Left ventricle myocardium inferior (tissue), 1 donor: ENCODE measurements at regions not wholly inside any gene's neighbourhood (a gene's known extent, or its start where the extent isn't known, plus 50 kb on each side); places are given as distances from the start of the nearest gene placed in this dataset.

ENCODE experiments used
- DNase-seq: peaks from one replicate; pipeline ENCODE4 v3.0.0-alpha.2; 2020
- H3K27ac ChIP-seq: fragments of 200-600 bp; replicated peaks from 2 replicates; pipeline ENCODE4 v1.8.0; 2021
- H3K27me3 ChIP-seq: fragments of 200-600 bp; 2 replicates; pipeline ENCODE4 v1.8.0; 2021; ENCODE audit warnings: low read depth
- H3K36me3 ChIP-seq: fragments of 200-600 bp; 2 replicates; pipeline ENCODE4 v1.8.0; 2021
- H3K4me1 ChIP-seq: fragments of 200-600 bp; 2 replicates; pipeline ENCODE4 v1.8.0; 2021
- H3K4me3 ChIP-seq: fragments of 200-600 bp; 2 replicates; pipeline ENCODE4 v1.8.0; 2021; ENCODE audit warnings: mild to moderate bottlenecking, moderate library complexity
- H3K9me3 ChIP-seq: fragments of 200-600 bp; replicated peaks from 2 replicates; pipeline ENCODE4 v1.8.0; 2021
- intact Hi-C: fragments of 100-400 bp; cut with micrococcal nuclease; formaldehyde crosslinking; loops from one replicate; pipeline ENCODE4 v1.11.0; 2022
- TF ChIP-seq, protein P1 (sequence below): fragments of 200-600 bp; IDR thresholded peaks from 2 replicates; pipeline ENCODE4 v1.8.0; 2021; ENCODE audit warnings: antibody characterized with exemption, mild to moderate bottlenecking, borderline replicate concordance
- donor health status: DM: no; HTN: yes; CAD: no; lungs with severe emphysema.

DNA sequence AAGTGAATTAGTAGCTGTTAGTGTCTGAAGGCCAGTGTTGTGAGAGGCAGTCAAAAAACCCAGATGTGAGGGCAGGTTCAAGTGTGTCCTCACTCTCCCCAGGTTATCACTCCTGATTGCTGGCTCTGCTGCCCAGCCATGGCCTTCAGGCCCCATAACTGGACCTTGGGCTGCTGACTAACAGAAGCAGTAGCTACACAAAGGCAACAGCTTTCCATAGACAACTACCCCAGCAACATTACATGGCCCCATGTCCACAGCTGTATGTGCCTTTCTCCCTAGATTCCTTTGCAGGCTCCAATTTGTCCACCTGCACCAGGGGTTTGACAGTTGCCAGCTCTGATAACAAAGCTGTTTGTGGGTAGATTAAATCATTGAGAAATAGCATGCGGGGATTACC is 297.8 kb downstream of the ARL4A start:
- no peaks in the 10 kb centered on the region for H3K36me3 ChIP-seq
- intact Hi-C loops, result no loop called here

DNA sequence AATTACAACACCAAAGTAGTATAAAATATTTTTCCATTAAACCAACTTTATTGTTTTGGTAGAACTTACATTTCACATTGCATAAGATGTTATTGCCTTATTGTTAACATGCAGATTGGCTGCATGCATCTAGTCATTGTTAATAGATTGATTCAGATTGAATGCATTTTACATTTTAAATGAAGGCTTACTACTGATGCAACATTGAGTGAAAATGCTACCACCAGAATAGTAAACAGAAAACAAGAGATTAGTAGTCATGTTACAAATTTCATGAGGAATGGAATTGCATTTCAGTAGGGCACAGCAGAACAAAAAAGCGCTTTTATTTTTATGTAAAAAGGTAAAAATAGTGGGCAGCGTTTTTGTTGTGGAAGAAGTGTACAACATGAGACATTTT is 298.3 kb downstream of the ARL4A start:
- intact Hi-C loops, result no loop called here

More for the DNA sequence above, 297.8 kb downstream of the ARL4A start:
- TF ChIP-seq, protein P1, sequence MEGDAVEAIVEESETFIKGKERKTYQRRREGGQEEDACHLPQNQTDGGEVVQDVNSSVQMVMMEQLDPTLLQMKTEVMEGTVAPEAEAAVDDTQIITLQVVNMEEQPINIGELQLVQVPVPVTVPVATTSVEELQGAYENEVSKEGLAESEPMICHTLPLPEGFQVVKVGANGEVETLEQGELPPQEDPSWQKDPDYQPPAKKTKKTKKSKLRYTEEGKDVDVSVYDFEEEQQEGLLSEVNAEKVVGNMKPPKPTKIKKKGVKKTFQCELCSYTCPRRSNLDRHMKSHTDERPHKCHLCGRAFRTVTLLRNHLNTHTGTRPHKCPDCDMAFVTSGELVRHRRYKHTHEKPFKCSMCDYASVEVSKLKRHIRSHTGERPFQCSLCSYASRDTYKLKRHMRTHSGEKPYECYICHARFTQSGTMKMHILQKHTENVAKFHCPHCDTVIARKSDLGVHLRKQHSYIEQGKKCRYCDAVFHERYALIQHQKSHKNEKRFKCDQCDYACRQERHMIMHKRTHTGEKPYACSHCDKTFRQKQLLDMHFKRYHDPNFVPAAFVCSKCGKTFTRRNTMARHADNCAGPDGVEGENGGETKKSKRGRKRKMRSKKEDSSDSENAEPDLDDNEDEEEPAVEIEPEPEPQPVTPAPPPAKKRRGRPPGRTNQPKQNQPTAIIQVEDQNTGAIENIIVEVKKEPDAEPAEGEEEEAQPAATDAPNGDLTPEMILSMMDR, result no peak
- H3K4me1 ChIP-seq, result no peaks in the 10 kb centered on the region
- no peaks in the 10 kb centered on the region for H3K9me3 ChIP-seq
- no peak for DNase-seq
- H3K27me3 ChIP-seq, result no peaks in the 10 kb centered on the region
- H3K4me3 ChIP-seq, result no peak overlapping the region
- H3K27ac ChIP-seq, result no peak overlapping the region

DNA sequence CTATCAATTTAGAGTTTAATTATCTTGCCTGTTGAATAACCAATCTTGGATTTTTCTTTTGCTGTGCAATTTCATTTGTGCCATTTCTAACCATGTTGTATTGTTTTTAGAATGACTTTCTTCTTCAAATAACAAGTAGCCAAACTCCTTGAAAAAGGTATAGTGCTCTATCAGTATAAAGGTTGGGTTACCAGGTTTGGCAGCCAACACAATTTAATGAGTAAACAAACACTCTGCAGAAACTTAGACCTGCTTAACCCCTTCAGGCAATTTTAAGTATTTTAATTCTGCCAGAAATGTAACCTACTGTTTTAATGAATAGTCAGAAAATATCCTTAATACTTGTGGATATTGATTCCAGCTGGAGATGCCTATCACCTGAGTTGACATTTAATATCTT is 299.8 kb downstream of the ARL4A start:
- DNase-seq, result no peak
- Histone ChIP-seq H3K4me1 (no peaks in the 10 kb centered on the region), H3K4me3 (no peak overlapping the region), H3K27me3 (no peaks in the 10 kb centered on the region), H3K36me3 (no peaks in the 10 kb centered on the region), H3K9me3 (no peaks in the 10 kb centered on the region), H3K27ac (no peak overlapping the region)
- TF ChIP-seq, protein P1, result no peak
- intact Hi-C loops, result no loop called here

More for the DNA sequence above, 298.3 kb downstream of the ARL4A start:
- H3K27me3 ChIP-seq, result no peaks in the 10 kb centered on the region
- TF ChIP-seq, protein P1, result no peak
- no peaks in the 10 kb centered on the region for H3K4me1 ChIP-seq
- no peaks in the 10 kb centered on the region for H3K9me3 ChIP-seq
- no peak for DNase-seq
- H3K27ac ChIP-seq, result no peak overlapping the region
- H3K36me3 ChIP-seq, result no peaks in the 10 kb centered on the region
- no peak overlapping the region for H3K4me3 ChIP-seq

DNA sequence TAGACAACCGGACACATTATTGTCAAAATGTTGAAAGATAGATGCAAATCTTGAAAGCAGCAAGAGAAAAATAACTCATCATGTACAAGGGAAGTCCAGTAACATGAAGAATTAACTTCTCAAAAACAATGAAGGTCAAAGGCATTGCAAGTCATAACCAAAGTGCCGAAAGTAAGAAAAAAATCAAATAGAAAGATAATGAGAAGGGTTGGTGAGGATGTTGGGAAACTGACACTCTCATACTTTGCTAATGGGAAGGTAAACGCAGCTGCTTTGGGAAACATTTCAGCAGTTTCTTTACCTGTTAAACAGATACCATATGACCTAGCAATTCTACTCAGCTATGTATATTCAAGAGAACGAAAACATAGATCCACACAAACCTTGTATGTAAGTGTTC is 303.0 kb downstream of the ARL4A start:
- Histone ChIP-seq H3K4me1 (no peaks in the 10 kb centered on the region), H3K27me3 (no peaks in the 10 kb centered on the region), H3K36me3 (no peaks in the 10 kb centered on the region), H3K9me3 (no peaks in the 10 kb centered on the region), H3K27ac (no peak overlapping the region), H3K4me3 (no peak overlapping the region)
- no peak for DNase-seq
- TF ChIP-seq, protein P1, result no peak
- intact Hi-C loops, result no loop called here

DNA sequence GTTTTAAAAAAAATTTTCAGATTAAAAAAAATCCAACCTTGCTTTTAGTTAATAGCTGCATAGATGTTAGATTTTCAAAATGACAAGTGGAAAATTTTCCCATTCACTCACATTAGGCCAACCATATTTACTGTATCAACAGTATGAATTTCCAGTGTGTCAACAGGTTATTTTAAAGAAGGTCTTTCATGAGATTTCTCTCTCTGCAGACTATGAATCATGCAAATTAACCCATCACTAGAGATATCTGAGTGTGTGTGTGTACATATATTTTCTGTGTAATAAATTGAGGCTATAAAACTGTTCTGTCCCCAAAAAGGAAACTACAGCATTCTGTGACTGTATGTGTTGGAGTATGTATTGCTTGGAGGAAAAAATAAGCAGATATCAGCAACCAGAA is 305.6 kb downstream of the ARL4A start:
- intact Hi-C loops, result no loop called here
- TF ChIP-seq, protein P1, result no peak
- DNase-seq, result no peak
- Histone ChIP-seq H3K36me3 (no peaks in the 10 kb centered on the region), H3K4me1 (no peaks in the 10 kb centered on the region), H3K4me3 (no peak overlapping the region), H3K27me3 (no peaks in the 10 kb centered on the region), H3K9me3 (no peaks in the 10 kb centered on the region), H3K27ac (no peak overlapping the region)
